Brain pericyte (primary cell): ENCODE measurements at regions not wholly inside any gene's neighbourhood (a gene's known extent, or its start where the extent isn't known, plus 50 kb on each side); places are given as distances from the start of the nearest gene placed in this dataset.
"Not testable (repeated sequence)": the region's sequence is repeated elsewhere in the genome, so short reads cannot be mapped to it uniquely, and the experiment has no call there.

Experiments
- DNase-seq: peaks from one replicate; pipeline ENCODE4 v3.0.0-alpha.2; 2012; ENCODE audit warnings: low read depth, low spot score

DNA sequence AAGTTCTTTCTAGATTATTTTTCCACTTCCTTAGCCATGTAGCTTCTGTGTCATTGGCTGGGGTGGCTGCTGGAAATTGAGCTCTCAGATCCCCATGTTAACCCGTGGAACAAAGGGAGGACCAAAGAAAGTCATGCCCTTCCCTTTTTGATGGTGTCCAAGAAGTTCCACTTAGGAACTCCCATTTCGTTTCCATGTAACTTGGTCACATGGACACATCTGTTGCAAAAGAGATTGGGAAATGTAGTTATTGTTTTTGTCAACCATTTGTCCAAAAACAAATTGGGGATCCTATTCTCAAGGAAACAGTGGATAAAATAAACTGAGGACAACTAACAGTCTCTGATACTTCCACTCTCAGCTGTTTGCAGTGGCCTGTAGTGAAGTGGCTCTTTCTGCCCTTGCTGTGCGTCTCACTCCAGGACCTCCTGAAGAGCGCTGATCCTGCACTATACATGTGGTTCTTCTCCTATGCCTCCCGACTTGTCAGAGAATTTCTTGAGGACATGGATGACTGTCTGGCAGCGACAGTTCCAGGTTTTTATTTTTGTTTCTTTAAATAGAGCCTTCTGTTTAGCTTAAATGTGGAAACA is 125.3 kb upstream of the LNX1 start:
- DNase-seq = no peak

GRCh38 chr4:53716011-53716410 is 124.7 kb upstream of the LNX1 start:
- DNase-seq = no peak

- no peak for DNase-seq
Measured at GRCh38 chr4:53714236-53715140, 123.2 kb upstream of the LNX1 start.

- DNase-seq = no peak
Measured at GRCh38 chr4:53713767-53714166, 122.5 kb upstream of the LNX1 start.

DNA sequence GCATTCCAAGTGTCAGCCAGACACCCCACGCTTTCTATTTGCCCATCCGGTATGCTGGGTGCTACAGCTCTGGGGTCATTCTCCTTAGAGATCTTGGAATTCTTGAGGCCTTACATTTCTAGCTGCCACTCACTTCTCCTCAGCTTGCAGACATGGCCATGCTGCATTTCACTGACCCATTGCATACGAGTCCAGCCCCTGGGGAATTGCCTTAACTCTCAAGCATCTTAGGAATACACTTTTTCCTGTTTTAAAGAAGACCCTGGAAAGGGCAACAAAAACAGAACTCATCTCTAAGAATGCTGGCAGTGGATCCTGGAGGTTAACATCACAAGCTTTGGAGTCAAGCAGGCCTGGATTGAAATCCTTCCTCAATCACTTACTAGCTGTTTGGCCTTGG is 122.0 kb upstream of the LNX1 start:
- DNase-seq = no peak

GRCh38 chr4:53712408-53713020 is 121.2 kb upstream of the LNX1 start:
- DNase-seq = no peak

DNA sequence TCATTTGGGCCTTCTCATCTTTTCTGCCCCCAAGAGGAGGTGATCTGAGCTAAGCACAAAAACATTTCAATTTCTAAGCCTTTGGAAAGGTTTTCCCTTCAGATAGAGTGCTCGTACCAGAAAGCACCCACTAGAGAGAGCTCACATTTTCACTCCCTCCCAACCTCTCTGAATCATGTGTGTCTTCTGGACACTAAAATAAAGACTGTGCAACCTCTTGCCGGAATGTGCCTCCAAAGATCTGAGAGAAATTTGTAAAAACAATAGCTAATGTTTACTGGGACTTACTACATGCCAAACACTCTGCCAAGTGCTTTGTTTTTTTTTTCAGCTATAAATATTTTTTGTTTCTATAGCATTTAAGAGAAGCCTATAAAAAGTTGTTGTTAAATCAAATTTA is 120.6 kb upstream of the LNX1 start:
- no peak for DNase-seq

DNA sequence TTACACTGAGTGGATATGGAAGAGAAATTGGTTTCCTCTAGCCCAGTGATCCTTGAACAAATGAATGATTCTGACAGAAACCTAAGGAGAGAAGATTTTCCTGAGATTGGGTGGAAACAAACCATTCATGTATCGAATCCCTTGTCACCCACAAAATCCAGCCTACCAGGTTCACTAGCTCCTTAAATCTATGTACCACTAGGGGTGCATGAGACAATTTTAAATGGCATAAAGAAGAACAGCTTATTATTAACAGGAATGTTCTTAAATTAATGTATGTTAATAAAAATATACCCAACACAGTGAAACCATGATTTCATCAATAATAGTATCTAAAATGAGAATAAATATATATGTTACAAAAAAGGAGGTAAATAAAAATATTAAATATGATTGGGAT is 118.4 kb upstream of the LNX1 start:
- DNase-seq = no peak

DNA sequence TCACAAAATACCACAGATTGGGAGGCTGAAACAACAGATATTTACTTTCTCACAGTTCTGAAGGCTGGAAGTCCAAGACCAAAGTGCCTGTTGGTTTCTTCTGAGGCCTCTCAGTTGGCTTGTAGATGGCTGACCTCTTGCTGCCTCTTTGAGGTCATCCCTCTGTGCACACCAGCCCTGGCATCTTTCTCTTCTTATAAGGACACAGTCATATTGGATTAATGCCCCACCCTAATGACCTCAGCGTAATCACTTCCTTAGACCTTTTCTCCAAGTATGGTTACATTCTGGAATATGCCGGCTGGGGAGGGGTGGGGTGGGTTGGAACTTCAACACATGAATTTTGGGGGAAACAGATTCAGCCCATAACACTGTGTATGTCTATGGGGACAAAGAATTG is 116.2 kb upstream of the LNX1 start:
- no peak for DNase-seq

DNA sequence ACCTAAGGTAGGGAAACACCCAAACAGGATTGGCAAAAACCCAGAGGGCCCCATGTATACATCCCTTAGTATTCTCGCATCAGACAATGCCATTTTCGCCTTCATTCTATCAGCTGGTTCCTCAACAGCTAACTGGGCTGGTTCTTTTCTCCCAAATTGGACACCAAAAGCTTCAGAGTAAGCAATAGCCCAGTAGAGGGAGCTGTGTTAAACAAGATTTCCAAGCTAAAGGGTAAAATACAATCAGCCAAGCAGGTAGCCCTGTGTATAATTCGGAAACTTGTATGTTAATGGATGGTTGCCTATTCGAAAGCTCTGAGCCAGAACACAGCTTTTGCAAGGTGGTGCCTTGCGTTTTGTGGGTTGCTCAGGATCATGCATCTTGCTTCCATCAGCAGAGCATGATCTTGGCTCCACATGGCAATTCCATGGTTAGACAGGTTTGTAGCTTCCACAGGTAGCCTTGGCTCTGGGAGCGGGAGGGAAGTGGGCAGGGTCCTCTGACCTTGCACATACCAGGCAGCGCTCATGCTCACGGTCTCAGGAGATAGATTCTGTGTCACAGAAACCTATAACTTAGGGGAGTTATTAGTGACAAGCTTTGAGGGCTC is 115.2 kb upstream of the LNX1 start:
- DNase-seq = no peak

GRCh38 chr4:53705972-53706371 is 114.7 kb upstream of the LNX1 start:
- no peak for DNase-seq

DNA sequence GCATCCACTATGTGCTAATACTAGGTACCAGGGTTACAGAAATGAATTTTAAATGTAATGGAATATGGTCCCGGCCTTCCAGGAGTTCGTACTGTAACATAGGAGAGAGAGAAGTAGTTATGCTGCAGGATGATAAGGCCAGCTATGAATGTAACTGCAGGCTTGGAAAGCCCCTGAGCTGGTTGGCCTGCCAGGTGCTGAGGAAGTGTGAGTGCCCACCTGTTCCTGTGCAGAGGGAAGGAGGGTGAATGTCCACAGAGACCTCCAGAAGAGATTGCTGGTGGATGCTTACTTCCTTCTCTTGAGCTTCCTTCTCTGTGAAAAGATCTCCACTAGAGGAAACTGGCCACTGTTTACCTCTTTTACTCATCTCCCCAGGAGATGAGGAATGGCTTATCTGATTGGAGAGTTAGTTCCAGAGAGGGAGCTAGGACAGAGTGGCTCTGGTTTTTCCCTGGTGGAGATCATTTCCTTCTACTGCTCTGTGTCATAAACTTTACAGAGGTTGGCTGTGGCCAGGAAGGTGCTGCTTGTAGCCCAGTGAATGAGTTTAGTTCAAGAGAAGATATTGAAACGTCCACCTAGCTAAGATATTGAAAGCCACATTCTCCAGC is 114.0 kb upstream of the LNX1 start:
- no peak for DNase-seq

DNA sequence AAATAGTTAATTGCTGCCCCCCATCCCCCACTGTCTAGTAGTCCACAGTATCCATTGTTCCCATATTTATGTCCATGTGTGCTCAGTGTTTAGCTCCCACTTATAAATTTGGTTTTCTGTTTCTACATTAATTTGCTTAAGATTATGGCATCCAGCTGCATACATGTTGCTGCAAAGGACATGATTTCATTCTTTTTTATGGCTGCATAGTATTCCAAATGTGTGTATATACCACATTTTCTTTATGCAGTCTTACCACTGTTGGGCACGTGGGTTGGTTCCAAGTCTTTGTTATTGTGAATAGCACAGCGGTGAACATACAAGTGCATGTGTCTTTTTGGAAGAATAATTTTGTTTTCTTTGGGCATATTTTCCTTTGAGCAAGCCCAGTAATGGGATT is 113.0 kb upstream of the LNX1 start:
- DNase-seq = no peak

- DNase-seq = no peak
Measured at GRCh38 chr4:53703267-53703655, 112.0 kb upstream of the LNX1 start.

DNA sequence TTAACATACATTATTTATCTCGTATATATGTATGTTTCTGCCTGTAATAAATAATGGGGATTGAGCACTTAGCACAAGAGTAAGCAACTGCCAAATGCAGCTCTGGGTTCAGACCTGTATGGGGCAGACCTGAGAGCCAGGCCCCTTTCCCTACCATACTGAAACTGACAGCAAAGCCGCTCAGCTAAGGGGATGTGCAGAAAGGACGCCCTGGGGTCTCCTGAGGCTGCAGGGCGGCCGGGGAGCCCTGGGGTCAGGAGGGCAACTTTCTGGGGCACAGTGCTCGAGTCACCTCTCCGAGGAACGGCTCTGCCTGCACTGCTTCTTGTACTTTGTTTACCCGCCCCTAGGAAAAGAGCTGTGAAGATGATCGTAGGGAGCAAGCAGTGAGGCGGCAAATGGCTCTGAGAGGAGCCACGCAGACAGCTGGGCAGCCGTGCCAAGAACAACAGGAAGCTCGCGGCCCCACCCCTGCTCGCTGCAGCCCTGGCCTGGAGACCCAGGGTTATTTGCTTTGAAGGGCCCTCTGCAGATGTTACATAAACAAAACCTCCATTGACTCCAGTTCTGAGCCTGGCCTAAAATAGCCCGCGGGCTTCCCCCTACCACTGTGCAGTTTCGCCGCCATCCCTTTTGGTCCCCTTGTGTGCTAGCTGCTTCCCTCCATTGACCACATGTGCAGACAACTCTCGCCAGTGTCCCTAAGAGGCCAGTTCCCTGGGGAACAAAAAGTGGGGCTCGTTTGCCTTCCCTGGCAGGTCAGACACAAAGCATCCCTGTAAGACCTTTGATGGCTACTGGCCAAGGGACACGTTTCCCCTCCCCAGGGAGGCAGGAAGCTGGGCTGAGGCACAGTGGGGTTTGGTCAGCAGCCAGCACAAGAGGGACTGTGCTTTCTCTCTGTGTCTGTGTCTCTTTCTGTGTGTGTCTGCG is 111.3 kb upstream of the LNX1 start:
- peak; percentile 83 for DNase-seq

DNA sequence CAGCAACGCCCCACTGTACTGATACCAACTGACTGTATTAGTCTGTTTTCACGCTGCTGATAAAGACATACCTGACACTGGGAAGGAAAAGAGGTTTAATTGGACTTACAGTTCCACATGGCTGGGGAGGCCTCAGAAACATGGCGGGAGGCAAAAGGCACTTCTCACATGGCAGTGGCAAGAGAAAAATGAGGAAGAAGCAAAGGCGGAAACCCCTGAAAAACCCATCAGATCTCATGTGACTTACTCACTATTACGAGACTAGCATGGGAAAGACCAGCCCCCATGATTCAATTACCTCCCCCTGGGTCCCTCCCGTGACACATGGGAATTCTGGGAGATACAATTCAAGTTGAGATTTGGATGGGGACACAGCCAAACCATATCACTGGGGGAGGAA is 110.0 kb upstream of the LNX1 start:
- DNase-seq = not testable (repeated sequence)

DNA sequence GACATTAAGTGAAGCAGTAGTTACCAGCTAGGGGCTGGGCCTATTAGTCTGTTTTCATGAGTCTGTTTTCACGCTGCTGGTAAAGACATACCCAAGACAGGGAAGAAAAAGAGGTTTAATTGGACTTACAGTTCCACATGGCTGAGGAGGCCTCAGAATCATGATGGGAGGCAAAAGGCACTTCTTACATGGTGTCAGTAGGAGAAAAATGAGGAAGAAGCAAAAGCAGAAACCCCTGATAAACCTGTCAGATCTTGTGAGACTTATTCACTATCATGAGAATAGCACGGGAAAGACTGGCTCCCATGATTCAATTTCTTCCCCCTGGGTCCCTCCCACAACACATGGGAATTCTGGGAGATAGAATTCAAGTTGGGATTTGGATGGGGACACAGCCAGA is 108.0 kb upstream of the LNX1 start:
- not testable (repeated sequence) for DNase-seq

DNA sequence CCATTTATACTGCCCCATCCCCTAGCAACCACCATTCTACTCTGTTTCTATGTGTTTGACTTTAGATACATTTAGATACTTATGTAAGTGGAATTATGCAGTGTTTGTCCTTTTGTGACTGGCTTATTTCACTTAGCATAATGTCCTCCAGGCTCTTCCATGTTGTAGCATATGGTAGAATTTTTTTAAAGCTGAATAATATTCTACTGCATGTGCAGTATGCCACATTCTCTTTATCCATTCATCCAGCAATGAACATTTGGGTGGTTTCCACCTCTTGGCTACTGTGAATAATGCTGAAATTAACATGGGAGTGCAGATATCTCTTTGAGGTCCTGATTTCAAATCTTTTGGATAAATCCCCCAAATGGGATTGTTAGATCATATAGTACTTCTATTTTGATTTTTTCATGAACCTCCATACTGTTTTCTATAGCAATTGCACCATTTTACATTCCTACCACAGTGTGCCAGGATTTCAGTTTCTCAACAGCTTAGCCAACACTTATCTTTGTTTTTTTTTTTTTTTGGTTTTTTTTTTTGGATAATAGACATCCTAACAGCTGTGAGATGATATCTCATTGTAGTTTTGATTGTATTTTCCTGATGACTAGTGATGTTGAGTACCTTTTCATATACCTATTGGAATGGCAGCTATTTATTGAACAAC is 105.9 kb upstream of the LNX1 start:
- DNase-seq = no peak

GRCh38 chr4:53695540-53696463 is 104.5 kb upstream of the LNX1 start:
- DNase-seq = no peak
